H1 (cell line): ENCODE measurements at regions not wholly inside any gene's neighbourhood (a gene's known extent, or its start where the extent isn't known, plus 50 kb on each side); places are given as distances from the start of the nearest gene placed in this dataset.

Experiments
- CREB1 ChIP-seq: IDR thresholded peaks from 2 replicates; pipeline ENCODE4 v1.6.1; 2012; ENCODE audit warnings: inconsistent platforms
- EGR1 ChIP-seq: IDR thresholded peaks from 2 replicates; pipeline ENCODE4 v1.6.1; 2011; ENCODE audit warnings: low read depth, low read length, borderline replicate concordance
- GABPA ChIP-seq: IDR thresholded peaks from 2 replicates; pipeline ENCODE4 v1.6.1; 2011; ENCODE audit warnings: mild to moderate bottlenecking, low read length, moderate library complexity, borderline replicate concordance; ENCODE audit not compliant: insufficient read depth
- GTF2F1 ChIP-seq: IDR thresholded peaks from 2 replicates; pipeline ENCODE4 v1.6.1; 2012; ENCODE audit warnings: low read depth, low read length, improper control_type of control experiment, borderline replicate concordance
- JUN ChIP-seq: IDR thresholded peaks from 2 replicates; pipeline ENCODE4 v1.6.1; 2011; ENCODE audit warnings: low read depth, mild to moderate bottlenecking, improper control_type of control experiment, low read length
- POLR2A ChIP-seq, 2 experiments: IDR thresholded peaks; 1 replicate in 1 of 2; 2 replicates in 1 of 2; pipeline ENCODE4 v1.6.1; 2011; ENCODE audit warnings: low read depth in 2 of 2, low read length in 2 of 2, mild to moderate bottlenecking in 2 of 2; ENCODE audit errors: control extremely low read depth in 1 of 2
- RBBP5 ChIP-seq: IDR thresholded peaks from 2 replicates; pipeline ENCODE4 v1.7.1; 2012; ENCODE audit warnings: low read depth, mild to moderate bottlenecking, inconsistent platforms, low read length, moderate library complexity, borderline replicate concordance
- RFX5 ChIP-seq: IDR thresholded peaks from 2 replicates; pipeline ENCODE4 v1.6.1; 2011; ENCODE audit warnings: low read depth, low read length, improper control_type of control experiment, borderline replicate concordance

DNA sequence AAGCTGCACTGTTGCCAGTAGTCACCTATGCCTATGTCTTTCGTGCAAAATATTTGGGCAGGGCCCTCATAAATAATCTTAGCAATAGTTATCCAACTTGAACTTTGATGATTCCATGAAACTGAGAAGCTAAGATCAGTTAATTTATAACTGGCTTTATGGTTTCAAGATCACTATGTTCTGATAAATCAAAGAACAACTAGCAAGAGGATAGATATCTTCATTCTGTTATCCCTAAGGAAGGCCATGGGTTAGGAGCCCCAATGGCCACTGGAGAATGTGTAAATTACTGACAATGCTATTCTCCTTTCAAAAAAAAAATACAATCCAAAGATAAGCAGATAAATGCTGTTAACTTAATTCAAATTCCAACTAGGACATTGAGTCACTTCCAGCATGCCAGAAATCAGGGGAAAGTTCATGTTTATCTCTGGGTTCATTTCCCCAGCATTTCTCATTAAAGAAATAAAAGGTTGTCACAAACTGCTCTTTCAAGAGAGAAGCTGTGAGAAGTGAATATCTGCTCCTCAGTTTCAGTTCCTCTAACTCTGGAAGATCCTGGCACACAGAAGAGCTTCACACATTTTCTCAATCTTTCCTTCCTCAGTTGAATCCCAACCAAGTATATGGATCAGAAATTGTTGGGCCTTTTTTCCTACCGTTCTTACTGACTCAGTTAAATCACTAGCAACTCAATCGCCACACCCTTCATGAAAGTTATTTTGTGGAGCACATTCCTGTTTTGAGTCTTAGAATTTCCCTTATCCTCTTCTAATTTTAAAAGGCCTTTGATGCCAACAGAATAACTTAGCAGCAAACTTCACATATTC is 59.6 kb upstream of the SLC1A1 start (continued):
- no peak for TF ChIP-seq EGR1
- TF ChIP-seq GABPA: no peak
- no peak for TF ChIP-seq GTF2F1
- TF ChIP-seq RBBP5: no peak
- TF ChIP-seq POLR2A (IDR thresholded peaks at IDR 0.05; ENCODE audit: control extremely low read depth in 1 of 2, low read depth in 2 of 2, low read length in 2 of 2): no peak
- TF ChIP-seq RFX5: no peak
- TF ChIP-seq CREB1: no peak
- no peak for TF ChIP-seq JUN
